Neural cell (in vitro differentiated cells): ENCODE measurements at regions not wholly inside any gene's neighbourhood (a gene's known extent, or its start where the extent isn't known, plus 50 kb on each side); places are given as distances from the start of the nearest gene placed in this dataset.

Experiments
- H2AFZ ChIP-seq: fragments of 200-600, 300-800 bp; sonication (generic), shearing (Covaris generic); 2 replicates; pipeline ENCODE4 v1.6.0; 2014; ENCODE audit warnings: low read depth, mild to moderate bottlenecking, antibody characterized with exemption, low read length, moderate library complexity
- H3F3A ChIP-seq: fragments of 200-600 bp; shearing (Covaris generic); 2 replicates; pipeline ENCODE4 v1.6.1; 2016; ENCODE audit warnings: mild to moderate bottlenecking, moderate library complexity, mixed read lengths, antibody characterized with exemption, low read length; ENCODE audit not compliant: insufficient read depth, poor library complexity, severe bottlenecking
- H3K27ac ChIP-seq: fragments of 200-600, 300-800 bp; sonication (generic), shearing (Covaris generic); 2 replicates; pipeline ENCODE4 v1.5.1; 2014; ENCODE audit warnings: mild to moderate bottlenecking, low read length, moderate library complexity
- H3K27me3 ChIP-seq: fragments of 300-800, 200-600 bp; sonication (generic), shearing (Covaris generic); 2 replicates; pipeline ENCODE4 v1.6.0; 2014; ENCODE audit warnings: mild to moderate bottlenecking, low read depth, low read length, moderate library complexity; ENCODE audit not compliant: insufficient read depth
- H3K36me3 ChIP-seq: fragments of 300-800, 200-600 bp; sonication (generic), shearing (Covaris generic); 2 replicates; pipeline ENCODE4 v1.5.1; 2014; ENCODE audit warnings: mild to moderate bottlenecking, antibody characterized with exemption, low read length, moderate library complexity; ENCODE audit not compliant: insufficient read depth
- H3K4me2 ChIP-seq: fragments of 300-800, 200-600 bp; sonication (generic), shearing (Covaris generic); 2 replicates; pipeline ENCODE4 v1.6.0; 2014; ENCODE audit warnings: mild to moderate bottlenecking, low read length
- H3K4me3 ChIP-seq: fragments of 300-800, 200-600 bp; sonication (generic), shearing (Covaris generic); 2 replicates; pipeline ENCODE4 v1.5.1; 2014; ENCODE audit warnings: mild to moderate bottlenecking, low read length, moderate library complexity
- H3K79me2 ChIP-seq: fragments of 200-600 bp; shearing (Covaris generic); replicated peaks from 2 replicates; pipeline ENCODE4 v1.6.0; 2014; ENCODE audit warnings: mild to moderate bottlenecking, low read length, moderate library complexity; ENCODE audit not compliant: insufficient read depth
- H3K9ac ChIP-seq: fragments of 300-800, 200-600 bp; sonication (generic), shearing (Covaris generic); 2 replicates; pipeline ENCODE4 v1.6.1; 2016; ENCODE audit warnings: mild to moderate bottlenecking, low read length, mixed read lengths
- H3K9me2 ChIP-seq: fragments of 200-600 bp; shearing (Covaris generic); 2 replicates; pipeline ENCODE4 v1.6.1; 2016; ENCODE audit warnings: mild to moderate bottlenecking, low read length, mixed read lengths; ENCODE audit not compliant: insufficient read depth
- H3K9me3 ChIP-seq: fragments of 200-600, 300-800 bp; sonication (generic), shearing (Covaris generic); 2 replicates; pipeline ENCODE4 v1.6.1; 2016; ENCODE audit warnings: mild to moderate bottlenecking, mixed run types, low read length, moderate library complexity, mixed read lengths
- H4K20me1 ChIP-seq: fragments of 200-600 bp; shearing (Covaris generic); 2 replicates; pipeline ENCODE4 v1.6.1; 2016; ENCODE audit warnings: mild to moderate bottlenecking, mixed run types; ENCODE audit not compliant: insufficient read depth
- EP300 ChIP-seq: fragments of 450-650 bp; conservative IDR thresholded peaks from 2 replicates; pipeline ENCODE4 v1.6.1; 2014; ENCODE audit warnings: antibody characterized with exemption, mild to moderate bottlenecking, moderate library complexity; ENCODE audit not compliant: poor library complexity, severe bottlenecking
- EZH2 ChIP-seq: fragments of 200-600, 300-800 bp; shearing (Covaris generic), sonication (generic); IDR thresholded peaks from 2 replicates; pipeline ENCODE4 v1.6.1; 2014; ENCODE audit warnings: antibody characterized with exemption, low read length, borderline replicate concordance, mild to moderate bottlenecking; ENCODE audit not compliant: insufficient read depth, poor library complexity, severe bottlenecking
- MXI1 ChIP-seq: fragments of 450-650 bp; conservative IDR thresholded peaks from 2 replicates; pipeline ENCODE4 v1.6.1; 2014; ENCODE audit warnings: antibody characterized with exemption, mild to moderate bottlenecking; ENCODE audit not compliant: poor library complexity, severe bottlenecking
- POLR2AphosphoS5 ChIP-seq: IDR thresholded peaks from 2 replicates; pipeline ENCODE4 v1.6.1; 2012
- RAD21 ChIP-seq: fragments of 450-650 bp; conservative IDR thresholded peaks from 2 replicates; pipeline ENCODE4 v1.6.1; 2014; ENCODE audit warnings: antibody characterized with exemption, mild to moderate bottlenecking, moderate library complexity
- SMC3 ChIP-seq: fragments of 450-650 bp; conservative IDR thresholded peaks from 2 replicates; pipeline ENCODE4 v1.6.1; 2014; ENCODE audit warnings: antibody characterized with exemption, mild to moderate bottlenecking, moderate library complexity; ENCODE audit not compliant: poor library complexity
- TAF1 ChIP-seq: IDR thresholded peaks from 2 replicates; pipeline ENCODE4 v1.6.1; 2012; ENCODE audit warnings: low read depth
- TF ChIP-seq, protein P1 (sequence below): IDR thresholded peaks from 2 replicates; pipeline ENCODE4 v1.6.1; 2012; ENCODE audit warnings: borderline replicate concordance
- TF ChIP-seq, protein P2 (sequence below): fragments of 450-650 bp; IDR thresholded peaks from 2 replicates; pipeline ENCODE4 v1.5.1; 2014; ENCODE audit warnings: antibody characterized with exemption, mild to moderate bottlenecking, moderate library complexity; ENCODE audit not compliant: poor library complexity, severe bottlenecking

DNA sequence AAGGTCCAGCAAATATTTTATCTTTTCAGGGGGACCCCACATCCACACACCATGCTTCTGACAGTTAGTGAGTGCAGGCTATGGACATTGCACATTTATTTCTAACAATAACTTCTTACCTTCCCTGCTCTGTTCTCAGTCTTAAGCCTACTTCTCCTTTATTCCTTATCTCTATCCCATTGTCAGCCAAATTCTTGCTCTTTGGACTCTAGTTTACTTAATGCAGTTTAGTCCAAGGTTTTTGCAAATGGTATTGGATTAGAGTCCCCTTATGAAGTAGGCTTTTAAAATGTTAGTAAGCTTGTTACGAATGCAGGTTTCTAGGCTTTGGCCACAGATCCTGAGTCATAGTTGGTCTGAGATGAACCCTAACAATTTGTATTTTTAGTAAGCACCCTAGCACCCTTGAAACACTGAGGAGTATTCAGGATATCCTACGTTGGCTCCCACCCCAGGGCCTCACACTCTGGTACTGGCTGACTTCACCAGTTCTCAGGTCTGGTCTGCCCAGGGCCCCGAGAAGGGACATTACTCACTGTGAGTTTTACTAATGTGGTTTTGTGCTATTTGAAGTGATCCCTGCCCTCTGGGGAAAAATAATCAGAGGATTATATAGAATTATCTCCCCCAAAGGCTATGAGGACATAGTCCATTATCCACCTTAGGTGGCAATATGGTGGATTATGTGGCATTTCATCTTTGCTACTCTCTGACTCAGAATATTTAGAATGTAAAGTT is 239.5 kb downstream of the TGFB2 start:
- Histone ChIP-seq H3K9me3 (no peaks in the 10 kb centered on the region), H3K9ac (no peak overlapping the region), H4K20me1 (no peaks in the 10 kb centered on the region), H3K27me3 (no peaks in the 10 kb centered on the region), H3K79me2 (no peaks in the 10 kb centered on the region), H3K36me3 (no peaks in the 10 kb centered on the region), H3K4me2 (no peak overlapping the region), H3K27ac (no peak overlapping the region), H3K4me3 (no peak overlapping the region), H3F3A (no peaks in the 10 kb centered on the region), H3K9me2 (no peaks in the 10 kb centered on the region), H2AFZ (no peak overlapping the region)
- TF ChIP-seq, protein P1, sequence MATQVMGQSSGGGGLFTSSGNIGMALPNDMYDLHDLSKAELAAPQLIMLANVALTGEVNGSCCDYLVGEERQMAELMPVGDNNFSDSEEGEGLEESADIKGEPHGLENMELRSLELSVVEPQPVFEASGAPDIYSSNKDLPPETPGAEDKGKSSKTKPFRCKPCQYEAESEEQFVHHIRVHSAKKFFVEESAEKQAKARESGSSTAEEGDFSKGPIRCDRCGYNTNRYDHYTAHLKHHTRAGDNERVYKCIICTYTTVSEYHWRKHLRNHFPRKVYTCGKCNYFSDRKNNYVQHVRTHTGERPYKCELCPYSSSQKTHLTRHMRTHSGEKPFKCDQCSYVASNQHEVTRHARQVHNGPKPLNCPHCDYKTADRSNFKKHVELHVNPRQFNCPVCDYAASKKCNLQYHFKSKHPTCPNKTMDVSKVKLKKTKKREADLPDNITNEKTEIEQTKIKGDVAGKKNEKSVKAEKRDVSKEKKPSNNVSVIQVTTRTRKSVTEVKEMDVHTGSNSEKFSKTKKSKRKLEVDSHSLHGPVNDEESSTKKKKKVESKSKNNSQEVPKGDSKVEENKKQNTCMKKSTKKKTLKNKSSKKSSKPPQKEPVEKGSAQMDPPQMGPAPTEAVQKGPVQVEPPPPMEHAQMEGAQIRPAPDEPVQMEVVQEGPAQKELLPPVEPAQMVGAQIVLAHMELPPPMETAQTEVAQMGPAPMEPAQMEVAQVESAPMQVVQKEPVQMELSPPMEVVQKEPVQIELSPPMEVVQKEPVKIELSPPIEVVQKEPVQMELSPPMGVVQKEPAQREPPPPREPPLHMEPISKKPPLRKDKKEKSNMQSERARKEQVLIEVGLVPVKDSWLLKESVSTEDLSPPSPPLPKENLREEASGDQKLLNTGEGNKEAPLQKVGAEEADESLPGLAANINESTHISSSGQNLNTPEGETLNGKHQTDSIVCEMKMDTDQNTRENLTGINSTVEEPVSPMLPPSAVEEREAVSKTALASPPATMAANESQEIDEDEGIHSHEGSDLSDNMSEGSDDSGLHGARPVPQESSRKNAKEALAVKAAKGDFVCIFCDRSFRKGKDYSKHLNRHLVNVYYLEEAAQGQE = no peak
- TF ChIP-seq EZH2 = no peak
- no peak for TF ChIP-seq MXI1
- no peak for TF ChIP-seq RAD21
- TF ChIP-seq, protein P2, sequence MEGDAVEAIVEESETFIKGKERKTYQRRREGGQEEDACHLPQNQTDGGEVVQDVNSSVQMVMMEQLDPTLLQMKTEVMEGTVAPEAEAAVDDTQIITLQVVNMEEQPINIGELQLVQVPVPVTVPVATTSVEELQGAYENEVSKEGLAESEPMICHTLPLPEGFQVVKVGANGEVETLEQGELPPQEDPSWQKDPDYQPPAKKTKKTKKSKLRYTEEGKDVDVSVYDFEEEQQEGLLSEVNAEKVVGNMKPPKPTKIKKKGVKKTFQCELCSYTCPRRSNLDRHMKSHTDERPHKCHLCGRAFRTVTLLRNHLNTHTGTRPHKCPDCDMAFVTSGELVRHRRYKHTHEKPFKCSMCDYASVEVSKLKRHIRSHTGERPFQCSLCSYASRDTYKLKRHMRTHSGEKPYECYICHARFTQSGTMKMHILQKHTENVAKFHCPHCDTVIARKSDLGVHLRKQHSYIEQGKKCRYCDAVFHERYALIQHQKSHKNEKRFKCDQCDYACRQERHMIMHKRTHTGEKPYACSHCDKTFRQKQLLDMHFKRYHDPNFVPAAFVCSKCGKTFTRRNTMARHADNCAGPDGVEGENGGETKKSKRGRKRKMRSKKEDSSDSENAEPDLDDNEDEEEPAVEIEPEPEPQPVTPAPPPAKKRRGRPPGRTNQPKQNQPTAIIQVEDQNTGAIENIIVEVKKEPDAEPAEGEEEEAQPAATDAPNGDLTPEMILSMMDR = no peak
- TF ChIP-seq POLR2AphosphoS5 = no peak
- TF ChIP-seq TAF1 = no peak
- no peak for TF ChIP-seq SMC3
- no peak for TF ChIP-seq EP300

DNA sequence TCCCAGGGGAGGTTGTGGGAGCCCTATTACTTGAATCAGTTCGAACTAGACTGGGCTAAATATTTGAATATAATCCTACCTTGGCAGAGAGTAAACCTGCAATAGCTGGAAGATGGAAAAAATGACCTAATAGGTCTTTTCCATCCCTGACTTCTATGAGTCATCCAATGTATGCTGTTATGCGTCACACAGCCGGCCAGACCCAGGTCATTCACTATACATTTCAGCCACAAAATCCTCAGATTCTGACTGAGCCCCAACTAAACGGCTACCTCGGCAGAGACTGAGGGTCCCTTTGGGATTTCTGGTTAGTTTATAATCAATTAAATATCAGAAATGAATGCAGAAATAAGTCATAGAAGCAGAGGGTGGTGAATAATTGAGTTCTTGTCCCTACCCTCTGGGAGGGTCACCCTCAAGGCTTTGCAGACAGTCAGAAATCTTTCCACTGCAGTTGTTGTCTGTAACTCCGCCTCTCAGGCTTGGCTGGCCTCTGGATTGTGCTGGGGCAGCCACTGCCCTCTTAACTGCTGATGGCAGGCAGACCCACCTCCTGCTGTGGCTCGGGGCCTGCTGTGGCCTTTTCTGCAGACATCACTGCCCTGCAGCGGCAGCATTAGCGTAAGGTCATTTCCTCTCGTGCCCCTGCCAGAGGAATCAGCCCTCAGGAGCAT is 240.5 kb downstream of the TGFB2 start:
- no peaks in the 10 kb centered on the region for H3K36me3 ChIP-seq
- no peaks in the 10 kb centered on the region for H4K20me1 ChIP-seq
- H3K27me3 ChIP-seq = no peaks in the 10 kb centered on the region
- no peaks in the 10 kb centered on the region for H3K79me2 ChIP-seq
- H3K9me3 ChIP-seq = no peaks in the 10 kb centered on the region
- H3K4me3 ChIP-seq = no peak overlapping the region
- H2AFZ ChIP-seq = no peak overlapping the region
- no peak for TF ChIP-seq RAD21
- TF ChIP-seq, protein P2 = no peak
- H3K9me2 ChIP-seq = no peaks in the 10 kb centered on the region
- H3K9ac ChIP-seq = no peak overlapping the region
- no peak overlapping the region for H3K4me2 ChIP-seq
- no peaks in the 10 kb centered on the region for H3F3A ChIP-seq
- H3K27ac ChIP-seq = no peak overlapping the region
